Small intestine (tissue), 7 donors: ENCODE measurements at regions not wholly inside any gene's neighbourhood (a gene's known extent, or its start where the extent isn't known, plus 50 kb on each side); places are given as distances from the start of the nearest gene placed in this dataset.
A peak's percentile ranks its signal among the peaks of the same experiment; 100 is the strongest.
"Not testable (repeated sequence)": the region's sequence is repeated elsewhere in the genome, so short reads cannot be mapped to it uniquely, and the experiment has no call there.

ENCODE experiments used
- DNase-seq, 2 donors: peaks; one replicate each; pipeline versions ENCODE4 v3.0.0 to v3.0.0-alpha.2; 2013
- FAIRE-seq: peaks from 2 replicates; lab custom pipeline; 2012; peaks lifted over from hg19 to GRCh38; lab: Jason Lieb, UNC
- H3K27ac ChIP-seq, 3 donors: one replicate each; pipeline ENCODE4 v1.5.1; 2013; ENCODE audit warnings: low read length in 2 of 3, mild to moderate bottlenecking in 2 of 3, control low read depth in 1 of 3, inconsistent platforms in 1 of 3, low read depth in 1 of 3, moderate library complexity in 1 of 3
- H3K27me3 ChIP-seq, 3 donors: one replicate each; pipeline ENCODE4 v1.6.1; 2013; ENCODE audit warnings: low read length in 3 of 3, inconsistent platforms in 1 of 3; ENCODE audit not compliant: control insufficient read depth in 3 of 3, insufficient read depth in 3 of 3
- H3K36me3 ChIP-seq, 3 donors: one replicate each; pipeline ENCODE4 v1.6.1; 2013; ENCODE audit warnings: low read length in 3 of 3, inconsistent platforms in 1 of 3, low read depth in 1 of 3, mild to moderate bottlenecking in 1 of 3, moderate library complexity in 1 of 3; ENCODE audit not compliant: control insufficient read depth in 3 of 3, insufficient read depth in 2 of 3
- H3K4me1 ChIP-seq, 3 donors: one replicate each; pipeline ENCODE4 v1.6.1; 2013; ENCODE audit warnings: low read length in 2 of 3, inconsistent platforms in 1 of 3, low read depth in 1 of 3, mild to moderate bottlenecking in 1 of 3, moderate library complexity in 1 of 3; ENCODE audit not compliant: control insufficient read depth in 3 of 3, insufficient read depth in 2 of 3
- H3K4me3 ChIP-seq, 3 donors: one replicate each; pipeline ENCODE4 v1.5.1; 2013; ENCODE audit warnings: low read length in 3 of 3, control low read depth in 1 of 3, inconsistent platforms in 1 of 3, low read depth in 1 of 3, mild to moderate bottlenecking in 1 of 3, moderate library complexity in 1 of 3
- H3K9me3 ChIP-seq, 2 donors: one replicate each; pipeline ENCODE4 v1.6.1; 2013; ENCODE audit warnings: low read depth in 1 of 2, low read length in 1 of 2; ENCODE audit not compliant: control insufficient read depth in 2 of 2, insufficient read depth in 1 of 2
- WGBS, 3 donors: extraction: QIAGEN DNeasy Blood & Tissue Kit; methylation state at CpG; one replicate each; pipeline ENCODE4 v1.1.7; 2013; 5-methylcytosine and 5-hydroxymethylcytosine counted together
- donor health status: healthy with polysubstance abuse.
- donor health status: control.
- donor health status: control.
- donor health status: Bipolar disorder and iron deficiency.
- donor health status: healthy.

- not testable (repeated sequence) for H3K27me3 ChIP-seq, H3K4me1 ChIP-seq, H3K9me3 ChIP-seq, DNase-seq, H3K36me3 ChIP-seq, H3K27ac ChIP-seq, H3K4me3 ChIP-seq, FAIRE-seq
- 49 to 75% (median 61%) methylated on average over 3 of the region's 3 CpGs for WGBS, 3 donors
Observed at GRCh38 chr1:239081947-239082346, 304.4 kb upstream of the CHRM3 start.

- no peaks in the 10 kb centered on the region for H3K27me3 ChIP-seq
- no peaks in the 10 kb centered on the region for H3K36me3 ChIP-seq
- H3K4me1 ChIP-seq = no peaks in the 10 kb centered on the region
- H3K4me3 ChIP-seq = no peak overlapping the region
- no peak for DNase-seq
- no peak overlapping the region for H3K27ac ChIP-seq
- no peaks in the 10 kb centered on the region for H3K9me3 ChIP-seq
- no peak for FAIRE-seq
Observed at GRCh38 chr1:239067480-239067879, 318.9 kb upstream of the CHRM3 start.

- Histone ChIP-seq H3K9me3 (no peaks in the 10 kb centered on the region), H3K36me3 (no peaks in the 10 kb centered on the region), H3K27ac (no peak overlapping the region), H3K4me3 (no peak overlapping the region), H3K27me3 (no peaks in the 10 kb centered on the region), H3K4me1 (no peaks in the 10 kb centered on the region)
- WGBS, 3 donors = 71 to 74% (median 71%) methylated on average over 1 of the region's 1 CpG
- no peak for FAIRE-seq
- no peak for DNase-seq
Observed at GRCh38 chr1:239067058-239067457, 319.3 kb upstream of the CHRM3 start.

GRCh38 chr1:239061770-239062169 is 324.6 kb upstream of the CHRM3 start:
- no peak for FAIRE-seq
- WGBS, 3 donors = 75 to 84% (median 81%) methylated on average over 7 of the region's 7 CpGs
- no peak overlapping the region for H3K4me3 ChIP-seq
- no peaks in the 10 kb centered on the region for H3K9me3 ChIP-seq
- H3K27ac ChIP-seq = no peak overlapping the region
- DNase-seq = peak in 1 of 2 donors; percentile 3
- H3K27me3 ChIP-seq = no peaks in the 10 kb centered on the region
- no peaks in the 10 kb centered on the region for H3K36me3 ChIP-seq
- no peaks in the 10 kb centered on the region for H3K4me1 ChIP-seq

GRCh38 chr1:239058190-239058589 is 328.2 kb upstream of the CHRM3 start:
- FAIRE-seq (no peak), DNase-seq (no peak)
- Histone ChIP-seq H3K4me3 (no peak overlapping the region), H3K27ac (no peak overlapping the region), H3K9me3 (peaks cover 0 to 13% of the 10 kb centered on the region in 2 donors), H3K36me3 (no peaks in the 10 kb centered on the region), H3K4me1 (no peaks in the 10 kb centered on the region), H3K27me3 (no peaks in the 10 kb centered on the region)
- WGBS, 3 donors = 71 to 75% (median 71%) methylated on average over 6 of the region's 6 CpGs

GRCh38 chr1:239056940-239057339 is 329.4 kb upstream of the CHRM3 start:
- Histone ChIP-seq H3K27ac (no peak overlapping the region), H3K36me3 (no peaks in the 10 kb centered on the region), H3K4me1 (no peaks in the 10 kb centered on the region), H3K9me3 (peaks cover 0 to 13% of the 10 kb centered on the region in 2 donors), H3K4me3 (no peak overlapping the region), H3K27me3 (no peaks in the 10 kb centered on the region)
- 84 to 89% (median 88%) methylated on average over 3 of the region's 3 CpGs for WGBS, 3 donors
- DNase-seq = no peak
- no peak for FAIRE-seq

GRCh38 chr1:239053279-239053678 is 333.1 kb upstream of the CHRM3 start:
- Histone ChIP-seq H3K4me1 (no peaks in the 10 kb centered on the region), H3K27ac (no peak overlapping the region), H3K27me3 (no peaks in the 10 kb centered on the region), H3K4me3 (no peak overlapping the region), H3K9me3 (peaks cover 0 to 13% of the 10 kb centered on the region in 2 donors), H3K36me3 (no peaks in the 10 kb centered on the region)
- FAIRE-seq (no peak), DNase-seq (no peak)
- 51 to 63% (median 60%) methylated on average over 3 of the region's 3 CpGs for WGBS, 3 donors

GRCh38 chr1:239049571-239049970 is 336.8 kb upstream of the CHRM3 start:
- Histone ChIP-seq H3K4me1 (no peaks in the 10 kb centered on the region), H3K27me3 (no peaks in the 10 kb centered on the region), H3K36me3 (no peaks in the 10 kb centered on the region), H3K4me3 (no peak overlapping the region), H3K27ac (no peak overlapping the region), H3K9me3 (peaks cover 0 to under 1% of the 10 kb centered on the region in 2 donors)
- FAIRE-seq (no peak), DNase-seq (no peak)

GRCh38 chr1:239044829-239045228 is 341.5 kb upstream of the CHRM3 start:
- no peak overlapping the region for H3K4me3 ChIP-seq
- no peak for FAIRE-seq

More at GRCh38 chr1:239044829-239045228, 341.5 kb upstream of the CHRM3 start:
- H3K9me3 ChIP-seq = no peaks in the 10 kb centered on the region
- 79 to 81% (median 80%) methylated on average over 3 of the region's 3 CpGs for WGBS, 3 donors
- DNase-seq = no peak
- no peak overlapping the region for H3K27ac ChIP-seq
- no peaks in the 10 kb centered on the region for H3K4me1 ChIP-seq
- no peaks in the 10 kb centered on the region for H3K36me3 ChIP-seq
- no peaks in the 10 kb centered on the region for H3K27me3 ChIP-seq
